SK-N-SH treated with all-trans-retinoic acid at 6 μM for 48 hours (cell line): ENCODE measurements at regions not wholly inside any gene's neighbourhood (a gene's known extent, or its start where the extent isn't known, plus 50 kb on each side); places are given as distances from the start of the nearest gene placed in this dataset.

Experiments
- ATAC-seq: fragments of 200-7000 bp; cut with Tn5 transposase; 3 replicates; pipeline ENCODE4 v1.9.1; 2020; ENCODE audit warnings: mild to moderate bottlenecking, moderate library complexity
- ARNTL ChIP-seq: fragments of 450-650 bp; formaldehyde crosslinking; IDR thresholded peaks from 2 replicates; pipeline ENCODE4 v1.5.0; 2020; ENCODE audit warnings: low read depth, mild to moderate bottlenecking, moderate library complexity, borderline replicate concordance
- BACH2 ChIP-seq: fragments of 250-450 bp; sonication (Bioruptor Pico); IDR thresholded peaks from 2 replicates; pipeline ENCODE4 v1.9.0; 2021; ENCODE audit warnings: mild to moderate bottlenecking, borderline replicate concordance
- CSDC2 ChIP-seq: fragments of 250-450 bp; sonication (Bioruptor Pico); IDR thresholded peaks from 2 replicates; pipeline ENCODE4 v1.5.0; 2020; ENCODE audit warnings: mild to moderate bottlenecking, moderate library complexity
- ESRRG ChIP-seq: fragments of 250-450 bp; sonication (Bioruptor Pico); IDR thresholded peaks from 2 replicates; pipeline ENCODE4 v1.6.1; 2021; ENCODE audit warnings: mild to moderate bottlenecking
- GLIS3 ChIP-seq: fragments of 250-450 bp; sonication (Bioruptor Pico); IDR thresholded peaks from 2 replicates; pipeline ENCODE4 v1.5.0; 2020; ENCODE audit warnings: mild to moderate bottlenecking, moderate library complexity
- ISL1 ChIP-seq: fragments of 250-450 bp; sonication (Bioruptor Pico); IDR thresholded peaks from 2 replicates; pipeline ENCODE4 v2.1.2; 2022; ENCODE audit warnings: mild to moderate bottlenecking, moderate library complexity
- OSR1 ChIP-seq: fragments of 250-450 bp; sonication (Bioruptor Pico); IDR thresholded peaks from 2 replicates; pipeline ENCODE4 v1.8.0; 2022; ENCODE audit warnings: moderate library complexity, mild to moderate bottlenecking, inconsistent platforms
- PPARA ChIP-seq: fragments of 250-450 bp; sonication (Bioruptor Pico); IDR thresholded peaks from 2 replicates; pipeline ENCODE4 v1.5.0; 2020; ENCODE audit warnings: mild to moderate bottlenecking, borderline replicate concordance
- RARB ChIP-seq: fragments of 250-450 bp; sonication (Bioruptor Pico); IDR thresholded peaks from 2 replicates; pipeline ENCODE4 v1.8.0; 2021; ENCODE audit warnings: mild to moderate bottlenecking, moderate library complexity
- SNAI2 ChIP-seq: fragments of 250-450 bp; sonication (Bioruptor Pico); IDR thresholded peaks from 2 replicates; pipeline ENCODE4 v1.5.0; 2020; ENCODE audit warnings: mild to moderate bottlenecking, moderate library complexity
- TCF4 ChIP-seq: fragments of 250-450 bp; sonication (Bioruptor Pico); IDR thresholded peaks from 2 replicates; pipeline ENCODE4 v1.8.0; 2021; ENCODE audit warnings: mild to moderate bottlenecking, moderate library complexity, borderline replicate concordance
- TOX ChIP-seq: fragments of 250-450 bp; sonication (Bioruptor Pico); IDR thresholded peaks from 2 replicates; pipeline ENCODE4 v1.8.0; 2021; ENCODE audit warnings: mild to moderate bottlenecking, moderate library complexity, borderline replicate concordance
- ZC3H10 ChIP-seq: fragments of 250-450 bp; sonication (Bioruptor Pico); IDR thresholded peaks from 2 replicates; pipeline ENCODE4 v1.5.1; 2021; ENCODE audit warnings: mild to moderate bottlenecking, moderate library complexity
- ZFP3 ChIP-seq: fragments of 250-450 bp; sonication (Bioruptor Pico); IDR thresholded peaks from 2 replicates; pipeline ENCODE4 v1.5.0; 2020; ENCODE audit warnings: mild to moderate bottlenecking, moderate library complexity
- ZFP30 ChIP-seq: fragments of 450-650 bp; formaldehyde crosslinking; IDR thresholded peaks from 2 replicates; pipeline ENCODE4 v1.5.0; 2022; ENCODE audit warnings: mild to moderate bottlenecking, moderate library complexity
- ZNF565 ChIP-seq: fragments of 450-650 bp; formaldehyde crosslinking; conservative IDR thresholded peaks from 2 replicates; pipeline ENCODE4 v1.5.0; 2020; ENCODE audit warnings: low read depth, mild to moderate bottlenecking, moderate library complexity
- ZNF70 ChIP-seq: fragments of 450-650 bp; formaldehyde crosslinking; IDR thresholded peaks from 2 replicates; pipeline ENCODE4 v1.5.0; 2020; ENCODE audit warnings: mild to moderate bottlenecking, moderate library complexity
- ZNF8 ChIP-seq: fragments of 450-650 bp; formaldehyde crosslinking; IDR thresholded peaks from 2 replicates; pipeline ENCODE4 v1.5.0; 2020; ENCODE audit warnings: mild to moderate bottlenecking, moderate library complexity
- TF ChIP-seq, protein P1 (sequence below): fragments of 250-450 bp; sonication (Bioruptor Pico); IDR thresholded peaks from 2 replicates; pipeline ENCODE4 v1.5.1; 2021; ENCODE audit warnings: mild to moderate bottlenecking, moderate library complexity
- TF ChIP-seq, protein P2 (sequence below): fragments of 250-450 bp; sonication (Bioruptor Pico); IDR thresholded peaks from 2 replicates; pipeline ENCODE4 v1.5.0; 2020; ENCODE audit warnings: mild to moderate bottlenecking, moderate library complexity
- TF ChIP-seq, protein P3 (sequence below): fragments of 250-450 bp; sonication (Bioruptor Pico); IDR thresholded peaks from 2 replicates; pipeline ENCODE4 v1.8.0; 2021; ENCODE audit warnings: low read depth, mild to moderate bottlenecking, moderate library complexity, borderline replicate concordance
- TF ChIP-seq, protein P4 (sequence below): fragments of 250-450 bp; sonication (Bioruptor Pico); IDR thresholded peaks from 2 replicates; pipeline ENCODE4 v1.8.0; 2020; ENCODE audit warnings: mild to moderate bottlenecking, moderate library complexity, borderline replicate concordance
- TF ChIP-seq, protein P5 (sequence below): fragments of 250-450 bp; sonication (Bioruptor Pico); IDR thresholded peaks from 2 replicates; pipeline ENCODE4 v1.5.1; 2020; ENCODE audit warnings: low read depth, mild to moderate bottlenecking, moderate library complexity

DNA sequence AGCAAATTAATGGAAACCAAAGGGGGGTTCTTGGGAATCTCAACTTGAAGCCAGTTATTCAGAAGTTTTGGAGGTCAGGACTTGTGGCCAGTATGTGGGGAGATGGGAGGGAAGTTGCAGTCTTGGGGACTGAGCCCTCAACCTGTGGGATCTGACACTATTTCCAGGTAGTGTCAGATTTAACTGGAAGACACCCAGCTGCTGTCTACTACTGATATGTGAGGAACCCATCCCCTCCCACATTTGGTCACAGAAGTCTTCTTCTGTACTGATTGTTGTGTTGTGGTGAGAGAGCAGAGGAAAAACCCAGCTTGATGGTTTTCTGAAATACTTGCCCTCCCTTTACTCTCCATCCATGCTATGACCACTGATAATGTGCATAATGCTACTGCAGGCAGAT is 134.0 kb downstream of the QRSL1 start:
- no peak for ATAC-seq
- TF ChIP-seq TOX (CRISPR knock-in tag): no peak
- no peak for TF ChIP-seq SNAI2
- TF ChIP-seq RARB: no peak
- no peak for TF ChIP-seq BACH2 (CRISPR knock-in tag)
- TF ChIP-seq, protein P1, sequence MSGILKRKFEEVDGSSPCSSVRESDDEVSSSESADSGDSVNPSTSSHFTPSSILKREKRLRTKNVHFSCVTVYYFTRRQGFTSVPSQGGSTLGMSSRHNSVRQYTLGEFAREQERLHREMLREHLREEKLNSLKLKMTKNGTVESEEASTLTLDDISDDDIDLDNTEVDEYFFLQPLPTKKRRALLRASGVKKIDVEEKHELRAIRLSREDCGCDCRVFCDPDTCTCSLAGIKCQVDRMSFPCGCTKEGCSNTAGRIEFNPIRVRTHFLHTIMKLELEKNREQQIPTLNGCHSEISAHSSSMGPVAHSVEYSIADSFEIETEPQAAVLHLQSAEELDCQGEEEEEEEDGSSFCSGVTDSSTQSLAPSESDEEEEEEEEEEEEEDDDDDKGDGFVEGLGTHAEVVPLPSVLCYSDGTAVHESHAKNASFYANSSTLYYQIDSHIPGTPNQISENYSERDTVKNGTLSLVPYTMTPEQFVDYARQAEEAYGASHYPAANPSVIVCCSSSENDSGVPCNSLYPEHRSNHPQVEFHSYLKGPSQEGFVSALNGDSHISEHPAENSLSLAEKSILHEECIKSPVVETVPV (CRISPR knock-in tag): no peak
- no peak for TF ChIP-seq ZFP30
- TF ChIP-seq ZC3H10 (CRISPR knock-in tag): no peak
- TF ChIP-seq GLIS3 (CRISPR knock-in tag): no peak
- TF ChIP-seq ISL1 (CRISPR knock-in tag): no peak
- no peak for TF ChIP-seq ARNTL (CRISPR knock-in tag)
- TF ChIP-seq CSDC2 (CRISPR knock-in tag): no peak
- TF ChIP-seq, protein P2, sequence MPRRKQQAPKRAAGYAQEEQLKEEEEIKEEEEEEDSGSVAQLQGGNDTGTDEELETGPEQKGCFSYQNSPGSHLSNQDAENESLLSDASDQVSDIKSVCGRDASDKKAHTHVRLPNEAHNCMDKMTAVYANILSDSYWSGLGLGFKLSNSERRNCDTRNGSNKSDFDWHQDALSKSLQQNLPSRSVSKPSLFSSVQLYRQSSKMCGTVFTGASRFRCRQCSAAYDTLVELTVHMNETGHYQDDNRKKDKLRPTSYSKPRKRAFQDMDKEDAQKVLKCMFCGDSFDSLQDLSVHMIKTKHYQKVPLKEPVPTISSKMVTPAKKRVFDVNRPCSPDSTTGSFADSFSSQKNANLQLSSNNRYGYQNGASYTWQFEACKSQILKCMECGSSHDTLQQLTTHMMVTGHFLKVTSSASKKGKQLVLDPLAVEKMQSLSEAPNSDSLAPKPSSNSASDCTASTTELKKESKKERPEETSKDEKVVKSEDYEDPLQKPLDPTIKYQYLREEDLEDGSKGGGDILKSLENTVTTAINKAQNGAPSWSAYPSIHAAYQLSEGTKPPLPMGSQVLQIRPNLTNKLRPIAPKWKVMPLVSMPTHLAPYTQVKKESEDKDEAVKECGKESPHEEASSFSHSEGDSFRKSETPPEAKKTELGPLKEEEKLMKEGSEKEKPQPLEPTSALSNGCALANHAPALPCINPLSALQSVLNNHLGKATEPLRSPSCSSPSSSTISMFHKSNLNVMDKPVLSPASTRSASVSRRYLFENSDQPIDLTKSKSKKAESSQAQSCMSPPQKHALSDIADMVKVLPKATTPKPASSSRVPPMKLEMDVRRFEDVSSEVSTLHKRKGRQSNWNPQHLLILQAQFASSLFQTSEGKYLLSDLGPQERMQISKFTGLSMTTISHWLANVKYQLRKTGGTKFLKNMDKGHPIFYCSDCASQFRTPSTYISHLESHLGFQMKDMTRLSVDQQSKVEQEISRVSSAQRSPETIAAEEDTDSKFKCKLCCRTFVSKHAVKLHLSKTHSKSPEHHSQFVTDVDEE (CRISPR knock-in tag): no peak
- TF ChIP-seq, protein P3, sequence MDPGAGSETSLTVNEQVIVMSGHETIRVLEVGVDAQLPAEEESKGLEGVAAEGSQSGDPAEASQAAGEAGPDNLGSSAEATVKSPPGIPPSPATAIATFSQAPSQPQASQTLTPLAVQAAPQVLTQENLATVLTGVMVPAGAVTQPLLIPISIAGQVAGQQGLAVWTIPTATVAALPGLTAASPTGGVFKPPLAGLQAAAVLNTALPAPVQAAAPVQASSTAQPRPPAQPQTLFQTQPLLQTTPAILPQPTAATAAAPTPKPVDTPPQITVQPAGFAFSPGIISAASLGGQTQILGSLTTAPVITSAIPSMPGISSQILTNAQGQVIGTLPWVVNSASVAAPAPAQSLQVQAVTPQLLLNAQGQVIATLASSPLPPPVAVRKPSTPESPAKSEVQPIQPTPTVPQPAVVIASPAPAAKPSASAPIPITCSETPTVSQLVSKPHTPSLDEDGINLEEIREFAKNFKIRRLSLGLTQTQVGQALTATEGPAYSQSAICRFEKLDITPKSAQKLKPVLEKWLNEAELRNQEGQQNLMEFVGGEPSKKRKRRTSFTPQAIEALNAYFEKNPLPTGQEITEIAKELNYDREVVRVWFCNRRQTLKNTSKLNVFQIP (CRISPR knock-in tag): no peak
- TF ChIP-seq, protein P4, sequence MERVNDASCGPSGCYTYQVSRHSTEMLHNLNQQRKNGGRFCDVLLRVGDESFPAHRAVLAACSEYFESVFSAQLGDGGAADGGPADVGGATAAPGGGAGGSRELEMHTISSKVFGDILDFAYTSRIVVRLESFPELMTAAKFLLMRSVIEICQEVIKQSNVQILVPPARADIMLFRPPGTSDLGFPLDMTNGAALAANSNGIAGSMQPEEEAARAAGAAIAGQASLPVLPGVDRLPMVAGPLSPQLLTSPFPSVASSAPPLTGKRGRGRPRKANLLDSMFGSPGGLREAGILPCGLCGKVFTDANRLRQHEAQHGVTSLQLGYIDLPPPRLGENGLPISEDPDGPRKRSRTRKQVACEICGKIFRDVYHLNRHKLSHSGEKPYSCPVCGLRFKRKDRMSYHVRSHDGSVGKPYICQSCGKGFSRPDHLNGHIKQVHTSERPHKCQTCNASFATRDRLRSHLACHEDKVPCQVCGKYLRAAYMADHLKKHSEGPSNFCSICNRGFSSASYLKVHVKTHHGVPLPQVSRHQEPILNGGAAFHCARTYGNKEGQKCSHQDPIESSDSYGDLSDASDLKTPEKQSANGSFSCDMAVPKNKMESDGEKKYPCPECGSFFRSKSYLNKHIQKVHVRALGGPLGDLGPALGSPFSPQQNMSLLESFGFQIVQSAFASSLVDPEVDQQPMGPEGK (CRISPR knock-in tag): no peak
- no peak for TF ChIP-seq PPARA (CRISPR knock-in tag)
- TF ChIP-seq TCF4 (CRISPR knock-in tag): no peak

DNA sequence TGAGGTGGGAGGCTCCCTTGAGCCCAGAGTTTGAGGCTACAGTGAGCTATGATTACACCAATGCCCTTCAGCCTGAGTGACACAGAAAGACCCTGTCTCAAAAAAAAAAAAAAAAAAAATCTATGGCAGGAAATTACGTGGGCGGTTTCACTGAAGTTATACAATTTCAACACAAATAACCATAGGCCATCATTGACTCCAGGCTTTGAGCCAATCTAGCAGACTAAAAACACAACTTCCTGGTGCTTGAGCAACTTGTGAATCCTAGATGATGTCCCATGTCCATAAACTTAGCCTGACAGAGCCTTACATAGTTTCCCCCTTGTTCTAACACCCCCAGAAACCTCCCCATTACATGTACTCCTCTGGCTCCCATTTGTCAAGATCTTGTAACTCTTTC is 131.8 kb downstream of the QRSL1 start:
- TF ChIP-seq GLIS3 (CRISPR knock-in tag) (no peak), TCF4 (CRISPR knock-in tag) (no peak), ISL1 (CRISPR knock-in tag) (no peak), SNAI2 (no peak), PPARA (CRISPR knock-in tag) (no peak), OSR1 (no peak), RARB (no peak), ESRRG (CRISPR knock-in tag) (no peak), BACH2 (CRISPR knock-in tag) (no peak), ZNF8 (CRISPR knock-in tag) (no peak), ZNF70 (no peak), ZNF565 (no peak), TOX (CRISPR knock-in tag) (no peak), ZFP3 (CRISPR knock-in tag) (no peak)
- TF ChIP-seq, protein P1 (CRISPR knock-in tag): no peak
- TF ChIP-seq, protein P4 (CRISPR knock-in tag): no peak
- TF ChIP-seq, protein P5, sequence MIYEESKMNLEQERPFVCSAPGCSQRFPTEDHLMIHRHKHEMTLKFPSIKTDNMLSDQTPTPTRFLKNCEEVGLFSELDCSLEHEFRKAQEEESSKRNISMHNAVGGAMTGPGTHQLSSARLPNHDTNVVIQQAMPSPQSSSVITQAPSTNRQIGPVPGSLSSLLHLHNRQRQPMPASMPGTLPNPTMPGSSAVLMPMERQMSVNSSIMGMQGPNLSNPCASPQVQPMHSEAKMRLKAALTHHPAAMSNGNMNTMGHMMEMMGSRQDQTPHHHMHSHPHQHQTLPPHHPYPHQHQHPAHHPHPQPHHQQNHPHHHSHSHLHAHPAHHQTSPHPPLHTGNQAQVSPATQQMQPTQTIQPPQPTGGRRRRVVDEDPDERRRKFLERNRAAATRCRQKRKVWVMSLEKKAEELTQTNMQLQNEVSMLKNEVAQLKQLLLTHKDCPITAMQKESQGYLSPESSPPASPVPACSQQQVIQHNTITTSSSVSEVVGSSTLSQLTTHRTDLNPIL (CRISPR knock-in tag): no peak
- TF ChIP-seq, protein P2 (CRISPR knock-in tag): no peak

More for the DNA sequence above, 131.8 kb downstream of the QRSL1 start:
- no peak for ATAC-seq
